DND-41 (cell line): ENCODE measurements at regions not wholly inside any gene's neighbourhood (a gene's known extent, or its start where the extent isn't known, plus 50 kb on each side); places are given as distances from the start of the nearest gene placed in this dataset.

Experiments
- CTCF ChIP-seq: IDR thresholded peaks from 2 replicates; pipeline ENCODE4 v1.5.1; 2012; ENCODE audit warnings: borderline replicate concordance, low read length, moderate library complexity, mild to moderate bottlenecking; ENCODE audit not compliant: poor library complexity, severe bottlenecking; ENCODE audit errors: extremely low read depth
- EZH2 ChIP-seq: IDR thresholded peaks from 3 replicates; pipeline ENCODE4 v1.6.1; 2012; ENCODE audit warnings: borderline replicate concordance, low read depth, mild to moderate bottlenecking, moderate library complexity, low read length, inconsistent platforms; ENCODE audit not compliant: severe bottlenecking

- TF ChIP-seq CTCF (no peak), EZH2 (no peak)
Observed at GRCh38 chr10:109187677-109188076, 735.6 kb downstream of the XPNPEP1 start.
